NCI-H146 treated with DMSO at 0.1 percent for 48 hours (cell line): ENCODE measurements at regions not wholly inside any gene's neighbourhood (a gene's known extent, or its start where the extent isn't known, plus 50 kb on each side); places are given as distances from the start of the nearest gene placed in this dataset.

ENCODE experiments used
- DNase-seq: peaks from one replicate; lab custom pipeline; 2025; ENCODE audit not compliant: unreplicated experiment; lab: John Stamatoyannopoulos, UW

DNA sequence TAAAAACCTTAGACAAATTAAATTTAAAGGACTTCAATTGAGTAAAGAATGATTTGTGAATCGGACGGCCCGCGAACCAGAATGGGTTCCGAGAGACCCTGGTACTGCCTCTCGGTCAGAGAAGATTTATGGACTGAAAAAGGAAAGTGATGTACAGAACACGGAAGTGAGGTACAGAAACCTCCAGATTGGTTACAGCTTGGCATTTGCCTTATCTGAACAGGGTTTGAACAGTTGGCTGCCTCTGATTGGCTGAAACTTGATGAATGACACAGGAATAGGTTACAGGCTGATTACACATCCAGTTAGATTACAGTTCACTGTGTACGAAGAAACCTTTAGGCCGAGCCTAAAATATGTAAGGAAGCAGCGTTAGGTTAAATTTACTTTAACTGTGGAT is 156.5 kb upstream of the EGFLAM start:
- DNase-seq = no peak

DNA sequence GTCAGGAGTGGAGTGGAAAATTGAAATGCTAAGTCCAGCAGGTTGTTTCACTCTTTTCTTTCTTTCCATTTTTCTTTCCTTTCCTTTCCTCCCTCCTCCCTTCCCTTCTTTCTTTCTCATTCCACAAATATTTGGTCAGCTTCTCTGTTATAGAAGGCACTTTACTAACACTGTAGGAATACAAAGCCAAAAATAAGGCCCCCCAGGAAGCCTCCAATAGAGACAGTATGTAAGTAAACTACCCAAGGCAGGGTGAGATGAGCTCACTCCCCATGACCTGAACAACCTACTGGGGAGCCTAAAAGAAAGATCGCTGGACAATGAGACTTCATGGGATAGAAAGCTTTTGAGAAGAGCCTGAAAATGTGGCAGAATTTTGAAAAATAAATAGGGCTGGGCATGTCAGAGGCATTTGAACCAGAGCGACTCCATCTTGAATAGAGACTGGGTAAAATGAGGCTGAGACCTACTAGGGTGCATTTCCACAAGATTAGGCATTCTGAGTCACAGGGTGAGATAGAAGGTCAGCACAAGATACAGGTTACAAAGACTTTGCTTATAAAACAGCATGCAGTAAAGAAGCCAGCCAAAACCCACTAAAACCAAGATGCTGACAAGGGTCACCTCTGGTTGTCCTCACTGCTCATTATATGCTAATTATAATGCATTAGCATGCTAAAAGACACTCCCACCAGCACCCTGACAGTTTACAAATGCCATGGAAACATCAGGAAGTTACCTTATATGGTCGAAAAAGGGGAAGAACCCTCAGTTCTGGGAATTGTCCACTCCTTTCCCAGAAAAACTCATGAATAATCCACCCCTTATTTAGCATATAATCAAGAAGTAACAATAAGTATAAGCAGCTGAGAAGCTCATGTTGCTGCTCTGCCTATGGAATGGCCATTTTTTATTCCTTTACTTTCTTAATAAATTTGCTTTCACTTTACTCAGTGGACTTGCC is 158.9 kb upstream of the EGFLAM start:
- DNase-seq = no peak

DNA sequence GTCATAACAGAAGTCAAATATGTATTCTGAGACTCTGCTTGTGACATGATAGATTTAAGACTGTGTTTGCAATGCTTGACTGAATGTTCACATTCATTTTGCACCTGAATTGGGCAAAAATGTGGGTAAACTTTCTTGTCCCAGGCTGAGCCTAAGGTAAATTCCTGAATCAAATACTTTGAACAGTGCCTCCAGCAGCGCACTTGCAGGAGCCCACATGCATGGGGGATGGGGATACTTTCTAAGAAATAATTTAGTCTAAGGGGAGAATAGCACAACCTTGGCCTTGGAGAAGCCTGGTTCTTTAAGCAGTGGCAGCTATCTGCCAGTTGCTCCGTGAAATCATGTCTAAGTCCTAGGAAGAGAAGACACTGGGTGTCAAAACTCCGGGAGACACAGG is 163.5 kb upstream of the EGFLAM start:
- DNase-seq = no peak

DNA sequence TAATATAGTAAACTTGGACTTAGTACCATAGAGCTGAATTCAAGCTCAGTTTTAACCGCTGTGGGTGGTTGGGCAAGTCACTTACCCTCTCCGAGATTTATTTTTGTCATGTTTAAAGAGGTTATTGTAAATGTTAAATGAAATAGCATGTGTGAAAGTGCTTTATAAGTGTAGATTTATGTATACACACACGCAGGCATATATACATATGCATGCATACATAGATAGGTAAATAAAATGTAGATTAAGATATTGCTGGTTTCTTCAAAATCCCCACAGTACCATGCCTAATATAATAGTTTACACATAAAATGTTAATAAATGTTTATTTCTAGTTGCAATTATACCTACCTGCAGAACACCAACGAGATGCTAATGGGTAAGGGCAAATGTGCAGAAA is 164.5 kb upstream of the EGFLAM start:
- no peak for DNase-seq

- DNase-seq = no peak
Measured at GRCh38 chr5:38086777-38087176, 171.6 kb upstream of the EGFLAM start.

DNA sequence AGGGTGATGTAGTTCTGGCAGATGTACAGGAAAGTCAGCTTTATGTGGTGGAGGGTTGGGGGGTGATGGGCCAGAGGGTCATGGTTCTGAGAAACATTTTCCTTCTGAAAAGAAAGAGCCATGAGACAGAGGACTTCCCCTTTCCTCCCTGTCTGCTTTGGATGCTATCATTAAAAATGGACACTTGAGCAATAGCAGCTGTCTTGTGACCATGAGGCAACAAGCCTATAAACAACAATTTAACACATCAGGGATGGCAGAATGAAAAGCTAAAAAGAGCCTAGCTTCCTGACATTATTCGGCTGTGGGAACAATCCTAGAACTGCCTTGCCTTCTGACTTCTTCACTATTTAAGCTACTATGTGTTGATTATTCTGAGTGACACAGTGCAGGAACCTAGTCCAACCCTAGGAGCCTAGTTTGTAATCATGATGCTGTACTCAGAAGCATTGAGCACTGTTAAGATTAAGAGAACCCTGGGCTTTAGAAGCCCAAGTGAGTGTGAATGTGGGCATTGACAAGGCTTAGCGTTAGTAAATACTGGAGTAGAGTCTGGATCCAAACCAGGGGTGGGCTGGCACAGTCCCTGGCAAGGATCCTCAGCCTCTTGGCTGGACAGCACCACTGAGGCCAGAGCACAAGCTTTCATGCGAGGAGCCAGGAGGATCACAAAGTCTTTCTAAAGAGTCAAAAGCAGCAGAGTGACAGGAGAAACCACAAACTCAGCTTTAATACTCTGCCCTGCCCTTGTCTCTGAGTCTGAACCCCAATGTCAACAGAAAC is 178.5 kb upstream of the EGFLAM start:
- DNase-seq = no peak

DNA sequence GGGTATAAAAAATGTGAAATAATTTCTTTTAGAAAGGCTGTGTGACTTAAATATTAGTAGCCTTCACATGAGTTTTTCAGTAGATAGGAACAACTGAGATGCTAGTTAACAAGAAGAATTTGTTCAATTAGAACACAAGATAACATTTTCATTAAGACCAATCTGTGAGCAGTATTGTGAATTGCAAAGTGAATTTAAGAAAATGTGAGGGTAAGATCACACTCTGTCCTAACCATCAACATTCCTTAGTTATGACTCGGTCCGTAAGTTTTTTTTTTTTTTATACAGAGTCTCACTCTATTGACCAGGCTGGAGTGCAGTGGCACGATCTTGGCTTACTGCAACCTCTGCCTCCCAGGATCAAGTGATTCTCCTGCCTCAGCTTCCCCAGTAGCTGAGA is 180.2 kb upstream of the EGFLAM start:
- no peak for DNase-seq

DNA sequence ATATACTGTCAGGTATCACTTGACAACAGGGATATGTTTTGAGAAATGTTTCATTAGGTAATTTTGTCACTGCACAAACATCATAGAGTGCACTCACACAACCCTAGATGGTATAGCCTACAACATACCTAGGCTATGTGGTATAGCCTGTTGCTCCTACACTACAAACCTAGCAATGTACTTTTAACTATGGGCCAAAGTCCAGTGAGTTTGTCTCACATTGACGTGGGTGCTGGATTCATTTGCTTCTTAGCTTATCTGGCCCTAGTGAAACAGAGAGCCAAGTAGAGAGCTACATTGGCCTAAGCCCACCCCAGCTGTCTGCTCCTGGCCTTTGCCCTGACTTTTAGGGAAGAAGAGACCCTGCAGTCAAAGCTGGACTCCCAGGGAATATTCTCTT is 180.7 kb upstream of the EGFLAM start:
- no peak for DNase-seq

DNA sequence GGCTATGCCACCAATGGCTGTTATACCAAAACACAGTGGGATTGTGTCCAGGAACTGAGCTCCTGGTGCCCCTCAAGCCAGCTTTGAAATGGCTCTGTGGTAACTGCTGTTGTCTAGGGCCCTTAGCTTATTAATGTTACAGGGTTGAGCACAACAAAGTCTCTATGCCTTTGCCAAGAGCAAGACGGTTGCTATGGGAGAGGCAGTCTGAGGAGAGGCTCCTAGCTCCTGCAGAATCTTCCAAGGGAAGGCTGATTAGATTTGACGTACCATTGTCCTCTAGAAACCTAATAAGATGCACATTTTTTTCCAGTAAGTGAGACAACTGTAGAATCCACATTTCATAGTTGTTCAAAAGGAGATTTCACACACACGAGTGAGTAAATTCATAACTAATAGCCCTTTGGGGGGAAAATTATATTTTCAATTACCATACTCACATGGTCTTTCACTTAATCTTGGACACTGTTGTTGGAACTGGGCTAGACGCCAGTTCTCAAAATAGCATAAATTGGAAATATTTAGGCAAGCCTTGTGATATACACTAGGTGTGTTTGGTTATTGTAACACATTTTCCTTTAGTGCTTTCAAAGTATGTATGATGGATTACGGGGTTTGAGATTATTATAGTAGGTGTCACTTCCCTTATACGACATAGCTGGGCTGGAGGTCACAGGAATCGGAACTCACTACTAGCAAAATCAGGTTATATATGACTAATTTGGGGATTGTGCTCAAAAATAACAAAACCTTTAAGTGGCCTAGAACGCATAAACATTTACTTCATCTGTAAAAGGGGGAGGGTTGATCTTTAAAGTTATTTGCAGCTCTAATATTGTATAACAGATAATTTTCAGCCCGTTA is 186.3 kb upstream of the EGFLAM start:
- no peak for DNase-seq

DNA sequence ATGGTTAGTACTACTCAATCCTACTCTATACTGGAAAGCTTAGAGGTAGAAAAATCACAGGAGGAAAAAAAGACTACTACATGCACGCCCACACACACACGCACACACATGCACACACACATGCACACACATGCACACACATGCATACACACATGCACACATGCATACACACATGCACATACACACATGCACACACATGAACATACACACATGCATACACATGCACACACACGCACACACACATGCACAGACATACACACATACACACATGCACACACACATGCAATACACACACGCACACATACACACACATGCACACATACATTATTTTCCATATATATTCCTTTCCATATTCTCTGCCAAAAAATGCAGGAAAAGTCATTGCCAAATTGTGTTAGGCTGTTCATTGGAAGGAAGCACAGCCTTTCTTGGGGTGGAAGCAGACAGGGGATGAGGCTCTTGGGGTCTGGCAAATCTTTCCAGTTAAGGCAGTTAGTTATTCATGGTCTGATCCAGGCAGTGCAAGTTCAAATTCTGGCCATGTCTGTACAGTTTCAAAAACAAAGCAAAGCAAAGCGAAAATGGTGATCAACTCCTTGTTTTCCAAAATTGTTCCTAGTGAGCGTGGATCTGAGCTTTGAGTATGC is 187.9 kb upstream of the EGFLAM start:
- DNase-seq = no peak

DNA sequence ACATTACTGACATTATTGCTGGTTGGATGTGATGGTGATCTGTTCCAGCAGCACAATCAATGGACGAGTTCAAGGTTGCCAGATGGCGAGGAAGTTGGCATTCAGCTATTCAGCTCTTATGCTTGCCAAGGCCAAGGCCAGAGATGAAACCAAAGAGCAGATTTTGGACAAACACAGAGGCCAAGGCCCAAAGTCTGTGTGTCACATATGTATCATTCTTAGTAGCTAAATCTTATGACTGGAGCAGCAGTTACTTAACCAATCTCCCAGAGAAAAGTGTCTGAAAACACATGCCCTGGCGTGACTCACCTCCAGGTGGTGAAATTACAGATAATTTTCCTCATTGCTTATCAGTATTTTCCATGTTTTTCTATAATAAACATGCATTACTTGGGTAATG is 189.0 kb upstream of the EGFLAM start:
- DNase-seq = no peak

DNA sequence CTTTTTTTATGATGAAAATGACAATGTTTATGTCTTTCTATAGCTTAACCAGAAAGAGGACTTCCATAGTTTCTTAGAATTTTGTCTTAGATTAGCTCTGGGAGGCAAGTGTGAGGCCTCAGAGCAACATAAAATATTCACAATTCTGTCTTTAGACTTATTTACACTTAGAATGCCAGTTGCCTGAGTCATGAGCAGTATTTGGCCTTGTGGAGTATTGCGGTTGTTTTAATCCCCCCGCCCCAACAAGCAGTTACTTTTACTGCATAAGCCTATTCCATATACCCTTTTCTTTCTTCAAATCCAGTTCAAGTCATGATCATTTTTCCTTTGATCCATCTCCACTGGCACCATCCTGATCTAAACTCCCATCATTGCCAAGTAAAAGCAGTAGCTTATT is 198.0 kb upstream of the EGFLAM start:
- no peak for DNase-seq

DNA sequence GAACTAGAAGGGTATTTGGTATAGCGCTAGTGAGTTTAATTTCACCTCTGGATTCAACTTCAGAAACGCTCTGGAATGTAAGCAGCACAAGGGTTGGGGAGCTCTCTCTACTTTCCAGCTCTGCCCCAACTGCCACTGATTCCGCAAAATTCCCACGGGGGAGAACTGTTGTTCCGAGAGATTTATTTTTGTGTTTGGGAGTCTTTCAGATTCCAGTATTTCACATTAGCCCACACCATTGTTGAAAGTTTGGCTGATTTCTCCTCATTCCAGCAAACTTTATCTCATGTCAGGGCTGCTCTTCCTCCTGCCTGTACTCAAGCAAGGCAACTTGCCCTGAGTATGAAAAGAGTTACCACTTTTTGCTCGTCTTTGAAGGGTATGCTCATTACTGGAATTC is 198.5 kb upstream of the EGFLAM start:
- no peak for DNase-seq

- no peak for DNase-seq
Measured at GRCh38 chr5:38051711-38052511, 206.4 kb upstream of the EGFLAM start.

DNA sequence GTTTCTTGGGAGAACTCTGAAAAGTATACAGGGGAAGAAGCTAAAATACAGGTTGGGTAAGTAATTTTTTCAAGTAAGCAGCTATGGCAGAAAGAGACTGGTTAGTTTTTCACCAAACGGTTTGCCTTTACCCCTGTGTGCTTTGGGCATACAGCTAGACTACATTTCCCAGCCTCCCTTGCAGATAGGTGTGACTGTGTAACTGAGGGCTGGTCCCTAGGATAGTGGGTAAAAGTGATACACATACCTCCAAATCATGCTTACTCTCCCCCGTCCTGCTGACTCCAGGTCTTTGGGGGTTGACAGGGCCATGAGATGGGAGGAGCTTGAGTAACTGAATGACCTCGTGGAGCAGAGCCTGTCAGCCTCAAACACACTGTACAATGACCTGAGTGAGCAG is 208.6 kb upstream of the GDNF start:
- DNase-seq = no peak

DNA sequence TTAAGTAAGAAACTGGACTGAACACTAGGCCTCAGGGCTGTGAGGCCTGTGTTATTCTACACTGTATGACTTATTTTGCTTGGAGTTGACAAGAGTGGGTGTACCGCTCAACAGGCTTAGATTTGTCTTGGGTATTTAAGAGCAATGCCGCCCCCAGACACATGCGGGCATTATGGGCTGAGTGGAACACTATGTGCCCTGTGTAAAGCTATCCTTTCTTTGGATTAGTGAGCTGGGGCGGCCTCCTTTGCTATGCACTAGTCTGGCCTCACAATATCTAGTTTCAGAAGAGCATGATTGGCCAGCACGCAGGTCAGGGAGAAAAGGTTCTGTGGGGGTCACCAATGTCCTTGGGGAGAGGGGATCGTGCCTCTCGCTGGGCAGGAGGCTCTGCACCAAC is 206.3 kb upstream of the GDNF start:
- DNase-seq = no peak

GRCh38 chr5:38045446-38045845 is 205.6 kb upstream of the GDNF start:
- DNase-seq = no peak

DNA sequence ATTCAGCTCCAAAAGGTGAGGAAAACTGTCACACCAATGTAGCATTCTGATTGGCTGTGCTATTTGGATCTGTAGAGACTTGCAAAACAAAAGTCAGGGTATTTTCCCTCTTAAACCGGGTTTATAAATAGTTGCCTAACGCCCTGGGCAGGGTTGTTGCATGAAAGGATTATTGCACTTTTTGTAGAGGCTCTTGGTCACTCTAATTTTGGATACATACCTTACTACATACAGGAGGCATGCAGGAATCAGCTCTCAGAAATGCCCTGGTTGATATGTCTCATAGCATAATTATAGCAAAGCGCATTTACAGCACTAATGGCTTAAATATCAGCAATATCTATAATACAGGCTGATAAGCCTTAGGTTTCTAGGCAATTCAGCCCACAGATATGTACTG is 200.0 kb upstream of the GDNF start:
- DNase-seq = no peak

DNA sequence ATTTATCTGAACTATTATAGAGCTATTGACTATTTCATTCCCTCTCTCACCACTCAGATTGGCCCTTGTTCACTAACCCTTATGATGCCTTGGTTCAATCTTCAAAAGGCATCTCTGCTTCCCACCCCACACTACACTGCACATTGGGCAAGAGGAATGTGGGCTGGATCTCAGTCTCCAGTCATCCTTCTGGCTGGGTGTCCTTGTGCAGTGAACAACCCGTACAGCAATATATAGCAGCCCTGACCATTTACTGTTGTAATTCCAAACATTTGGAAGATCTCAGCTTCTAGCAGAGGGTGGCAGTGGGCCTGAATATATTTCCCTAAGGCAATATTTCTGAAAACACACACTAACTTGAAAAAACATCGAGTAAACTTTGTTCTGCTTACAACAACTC is 199.2 kb upstream of the GDNF start:
- DNase-seq = no peak

GRCh38 chr5:38036765-38037164 is 196.9 kb upstream of the GDNF start:
- DNase-seq = no peak
